Nephron progenitor cell (in vitro differentiated cells): ENCODE measurements at regions not wholly inside any gene's neighbourhood (a gene's known extent, or its start where the extent isn't known, plus 50 kb on each side); places are given as distances from the start of the nearest gene placed in this dataset.

Experiments
- DNase-seq: peaks from one replicate; pipeline ENCODE4 v3.0.0; 2021
- H3K27ac Mint-ChIP-seq: 2 replicates; pipeline ENCODE4 v1.8.0; 2021; ENCODE audit warnings: mild to moderate bottlenecking, moderate library complexity, mixed read lengths
- H3K27me3 Mint-ChIP-seq: 2 replicates; pipeline ENCODE4 v1.8.0; 2021; ENCODE audit warnings: mild to moderate bottlenecking, low read depth, mixed read lengths; ENCODE audit not compliant: poor library complexity
- H3K36me3 Mint-ChIP-seq: 2 replicates; pipeline ENCODE4 v1.8.0; 2021; ENCODE audit warnings: low read depth, mixed read lengths
- H3K4me1 Mint-ChIP-seq: 2 replicates; pipeline ENCODE4 v1.8.0; 2021; ENCODE audit warnings: mixed read lengths
- H3K4me3 Mint-ChIP-seq: 2 replicates; pipeline ENCODE4 v1.8.0; 2021; ENCODE audit warnings: mild to moderate bottlenecking, moderate library complexity, mixed read lengths
- H3K9me3 Mint-ChIP-seq: 2 replicates; pipeline ENCODE4 v1.8.0; 2021; ENCODE audit warnings: mild to moderate bottlenecking, moderate library complexity, mixed read lengths
- CTCF ChIP-seq: fragments of 200-600 bp; sonication (generic); IDR thresholded peaks from 2 replicates; pipeline ENCODE4 v1.5.0; 2021; ENCODE audit warnings: antibody characterized with exemption

- TF ChIP-seq CTCF, result no peak
- no peaks in the 10 kb centered on the region for H3K4me1 Mint-ChIP-seq
- H3K27me3 Mint-ChIP-seq, result peaks cover 4% of the 10 kb centered on the region
- H3K9me3 Mint-ChIP-seq, result no peaks in the 10 kb centered on the region
- DNase-seq, result no peak
- H3K4me3 Mint-ChIP-seq, result no peak overlapping the region
- H3K36me3 Mint-ChIP-seq, result no peaks in the 10 kb centered on the region
- no peak overlapping the region for H3K27ac Mint-ChIP-seq
Observed at GRCh38 chr14:84857571-84857970, 672.4 kb upstream of the FLRT2 start.

- H3K4me3 Mint-ChIP-seq, result no peak overlapping the region
- no peak for DNase-seq
- H3K27me3 Mint-ChIP-seq, result peaks cover 1% of the 10 kb centered on the region
- no peaks in the 10 kb centered on the region for H3K4me1 Mint-ChIP-seq
- H3K9me3 Mint-ChIP-seq, result peaks cover 11% of the 10 kb centered on the region
- no peak for TF ChIP-seq CTCF
- no peaks in the 10 kb centered on the region for H3K36me3 Mint-ChIP-seq
- H3K27ac Mint-ChIP-seq, result no peak overlapping the region
Observed at GRCh38 chr14:84859116-84859515, 670.8 kb upstream of the FLRT2 start.

- DNase-seq, result no peak
- TF ChIP-seq CTCF, result no peak
- H3K4me1 Mint-ChIP-seq, result no peaks in the 10 kb centered on the region
- H3K9me3 Mint-ChIP-seq, result peaks cover 11% of the 10 kb centered on the region
- H3K27ac Mint-ChIP-seq, result no peak overlapping the region
- H3K4me3 Mint-ChIP-seq, result no peak overlapping the region
- H3K36me3 Mint-ChIP-seq, result no peaks in the 10 kb centered on the region
- no peaks in the 10 kb centered on the region for H3K27me3 Mint-ChIP-seq
Observed at GRCh38 chr14:84864548-84865271, 665.2 kb upstream of the FLRT2 start.

- TF ChIP-seq CTCF, result no peak
- H3K4me3 Mint-ChIP-seq, result no peak overlapping the region
- DNase-seq, result no peak
- H3K36me3 Mint-ChIP-seq, result no peaks in the 10 kb centered on the region
- no peak overlapping the region for H3K27ac Mint-ChIP-seq
- peaks cover 7% of the 10 kb centered on the region for H3K4me1 Mint-ChIP-seq
- H3K9me3 Mint-ChIP-seq, result no peaks in the 10 kb centered on the region
- H3K27me3 Mint-ChIP-seq, result no peaks in the 10 kb centered on the region
Observed at GRCh38 chr14:84871734-84872133, 658.2 kb upstream of the FLRT2 start.

GRCh38 chr14:84874436-84874835, 655.5 kb upstream of the FLRT2 start:
- Mint-ChIP-seq H3K27me3 (no peaks in the 10 kb centered on the region), H3K27ac (peak overlapping the region; percentile 35), H3K36me3 (no peaks in the 10 kb centered on the region), H3K9me3 (no peaks in the 10 kb centered on the region), H3K4me3 (no peak overlapping the region), H3K4me1 (peaks cover 7% of the 10 kb centered on the region)
- TF ChIP-seq CTCF, result no peak
- no peak for DNase-seq

- Mint-ChIP-seq H3K36me3 (no peaks in the 10 kb centered on the region), H3K27me3 (no peaks in the 10 kb centered on the region), H3K9me3 (no peaks in the 10 kb centered on the region), H3K27ac (no peak overlapping the region), H3K4me1 (peaks cover 7% of the 10 kb centered on the region), H3K4me3 (no peak overlapping the region)
- DNase-seq, result no peak
- TF ChIP-seq CTCF, result no peak
Observed at GRCh38 chr14:84877061-84877460, 652.9 kb upstream of the FLRT2 start.
